ENCODE measurements at regions not wholly inside any gene's neighbourhood (a gene's known extent, or its start where the extent isn't known, plus 50 kb on each side); places are given as distances from the start of the nearest gene placed in this dataset.

GRCh38 chr10:130453721-130454542 is 317.7 kb downstream of the GLRX3 start:
- H3K4me3 ChIP-seq (ENCODE audit: control insufficient read depth in 1 of 7, extremely low read depth in 1 of 7, insufficient read depth in 4 of 7, low read depth in 2 of 7, low read length in 6 of 7): no peak overlapping the region
- no peak overlapping the region for H3K27ac ChIP-seq (ENCODE audit: insufficient read depth in 1 of 2, low read depth in 1 of 2, low read length in 2 of 2, poor library complexity in 1 of 2, severe bottlenecking in 2 of 2)
- no peak for DNase-seq
- no peaks in the 10 kb centered on the region for H3K4me1 ChIP-seq (ENCODE audit: control extremely low read depth in 1 of 4, control insufficient read depth in 4 of 4, insufficient read depth in 4 of 4, low read length in 3 of 4)
- H3K27me3 ChIP-seq (replicated peaks in 2 of 5; ENCODE audit: control insufficient read depth in 4 of 5, insufficient read depth in 5 of 5, low read length in 4 of 5): peaks cover 0 to 3% (median 0%) of the 10 kb centered on the region in 5 experiments
- WGBS (ENCODE audit: insufficient coverage): 81% methylated on average over 17 of the region's 17 CpGs
- no peaks in the 10 kb centered on the region for H3K36me3 ChIP-seq (ENCODE audit: control insufficient read depth in 4 of 4, insufficient read depth in 4 of 4, low read length in 3 of 4)
- CTCF ChIA-PET: no interaction called here
- POLR2A ChIA-PET: no interaction called here
- H3K9me3 ChIP-seq (ENCODE audit: control extremely low read depth in 1 of 5, control insufficient read depth in 4 of 5, insufficient read depth in 2 of 5, low read depth in 1 of 5, low read length in 4 of 5): no peaks in the 10 kb centered on the region

- ChIA-PET POLR2A (no interaction called here), CTCF (no interaction called here)
- Histone ChIP-seq H3K27ac (ENCODE audit: insufficient read depth in 1 of 2, low read depth in 1 of 2, low read length in 2 of 2, poor library complexity in 1 of 2, severe bottlenecking in 2 of 2) (no peak overlapping the region), H3K27me3 (replicated peaks in 2 of 5; ENCODE audit: control insufficient read depth in 4 of 5, insufficient read depth in 5 of 5, low read length in 4 of 5) (peaks cover 0 to 3% (median 0%) of the 10 kb centered on the region in 5 experiments), H3K4me1 (ENCODE audit: control extremely low read depth in 1 of 4, control insufficient read depth in 4 of 4, insufficient read depth in 4 of 4, low read length in 3 of 4) (no peaks in the 10 kb centered on the region), H3K9me3 (ENCODE audit: control extremely low read depth in 1 of 5, control insufficient read depth in 4 of 5, insufficient read depth in 2 of 5, low read depth in 1 of 5, low read length in 4 of 5) (no peaks in the 10 kb centered on the region), H3K4me3 (ENCODE audit: control insufficient read depth in 1 of 7, extremely low read depth in 1 of 7, insufficient read depth in 4 of 7, low read depth in 2 of 7, low read length in 6 of 7) (no peak overlapping the region), H3K36me3 (ENCODE audit: control insufficient read depth in 4 of 4, insufficient read depth in 4 of 4, low read length in 3 of 4) (no peaks in the 10 kb centered on the region)
- WGBS (ENCODE audit: insufficient coverage): 97% methylated on average over 6 of the region's 7 CpGs
- no peak for DNase-seq
Measured at GRCh38 chr10:130454543-130455000, 318.4 kb downstream of the GLRX3 start.

DNA sequence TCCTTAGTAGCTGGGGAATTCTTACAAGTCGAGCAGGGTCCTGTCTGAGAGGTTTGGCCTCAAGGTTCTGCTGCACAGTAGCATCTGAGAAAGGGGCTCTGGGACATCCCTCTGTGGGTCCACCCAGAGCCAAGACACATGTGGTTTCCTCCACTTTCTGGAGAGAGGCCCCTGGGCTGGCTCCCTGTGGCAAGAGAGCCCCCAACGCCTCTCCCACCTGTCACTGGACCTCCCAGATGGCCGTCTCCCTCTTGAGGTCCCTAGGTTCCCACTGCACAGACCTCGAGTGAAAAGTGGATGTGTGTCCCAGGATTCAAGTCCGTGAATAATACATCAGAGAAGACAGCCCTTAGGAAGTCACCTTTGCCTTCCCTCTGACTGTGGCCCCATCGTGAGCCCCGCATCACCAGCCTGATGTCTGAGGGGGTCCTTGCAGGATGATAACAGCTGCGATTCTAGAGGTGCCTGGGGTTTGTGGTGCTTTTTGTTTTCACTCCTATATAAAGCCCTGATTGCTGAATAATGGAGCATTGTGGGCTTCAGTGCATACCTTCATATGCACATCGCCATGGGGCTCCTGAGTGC is 319.0 kb downstream of the GLRX3 start:
- ChIA-PET POLR2A (no interaction called here), CTCF (no interaction called here)
- Histone ChIP-seq H3K27ac (ENCODE audit: insufficient read depth in 1 of 2, low read depth in 1 of 2, low read length in 2 of 2, poor library complexity in 1 of 2, severe bottlenecking in 2 of 2) (no peak overlapping the region), H3K27me3 (replicated peaks in 2 of 5; ENCODE audit: control insufficient read depth in 4 of 5, insufficient read depth in 5 of 5, low read length in 4 of 5) (peaks cover 0 to 3% (median 0%) of the 10 kb centered on the region in 5 experiments), H3K9me3 (ENCODE audit: control extremely low read depth in 1 of 5, control insufficient read depth in 4 of 5, insufficient read depth in 2 of 5, low read depth in 1 of 5, low read length in 4 of 5) (no peaks in the 10 kb centered on the region), H3K4me3 (ENCODE audit: control insufficient read depth in 1 of 7, extremely low read depth in 1 of 7, insufficient read depth in 4 of 7, low read depth in 2 of 7, low read length in 6 of 7) (no peak overlapping the region), H3K4me1 (ENCODE audit: control extremely low read depth in 1 of 4, control insufficient read depth in 4 of 4, insufficient read depth in 4 of 4, low read length in 3 of 4) (no peaks in the 10 kb centered on the region), H3K36me3 (ENCODE audit: control insufficient read depth in 4 of 4, insufficient read depth in 4 of 4, low read length in 3 of 4) (no peaks in the 10 kb centered on the region)
- no peak for DNase-seq
- WGBS (ENCODE audit: insufficient coverage): 93% methylated on average over 9 of the region's 9 CpGs

GRCh38 chr10:130455791-130456190 is 319.6 kb downstream of the GLRX3 start:
- Histone ChIP-seq H3K27me3 (replicated peaks in 2 of 5; ENCODE audit: control insufficient read depth in 4 of 5, insufficient read depth in 5 of 5, low read length in 4 of 5) (peaks cover 0 to 3% (median 0%) of the 10 kb centered on the region in 5 experiments), H3K4me1 (ENCODE audit: control extremely low read depth in 1 of 4, control insufficient read depth in 4 of 4, insufficient read depth in 4 of 4, low read length in 3 of 4) (no peaks in the 10 kb centered on the region), H3K27ac (ENCODE audit: insufficient read depth in 1 of 2, low read depth in 1 of 2, low read length in 2 of 2, poor library complexity in 1 of 2, severe bottlenecking in 2 of 2) (no peak overlapping the region), H3K4me3 (ENCODE audit: control insufficient read depth in 1 of 7, extremely low read depth in 1 of 7, insufficient read depth in 4 of 7, low read depth in 2 of 7, low read length in 6 of 7) (no peak overlapping the region), H3K9me3 (ENCODE audit: control extremely low read depth in 1 of 5, control insufficient read depth in 4 of 5, insufficient read depth in 2 of 5, low read depth in 1 of 5, low read length in 4 of 5) (no peaks in the 10 kb centered on the region), H3K36me3 (ENCODE audit: control insufficient read depth in 4 of 4, insufficient read depth in 4 of 4, low read length in 3 of 4) (no peaks in the 10 kb centered on the region)
- ChIA-PET POLR2A (no interaction called here), CTCF (no interaction called here)
- no peak for DNase-seq
- WGBS (ENCODE audit: insufficient coverage): 93% methylated on average over 6 of the region's 7 CpGs

DNA sequence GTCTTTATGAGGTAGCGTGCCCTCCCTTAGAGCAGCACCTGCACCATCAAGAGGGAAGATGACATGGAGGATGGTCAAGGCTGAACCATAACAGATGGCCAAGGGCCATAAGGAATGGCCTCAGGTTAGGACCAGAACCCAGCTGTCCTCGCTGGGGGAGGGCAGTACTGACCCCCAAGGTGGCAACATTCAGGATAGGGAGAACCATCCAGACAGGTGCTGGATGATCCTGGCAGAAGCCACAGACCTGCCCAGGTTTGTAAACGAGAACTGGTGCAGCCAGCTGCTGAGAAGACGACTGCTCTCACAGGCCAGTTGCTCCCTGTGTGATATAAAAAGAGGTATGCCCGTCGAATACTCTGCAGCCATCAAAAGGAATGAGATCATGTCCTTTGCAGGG is 320.4 kb downstream of the GLRX3 start:
- CTCF ChIA-PET: no interaction called here
- no peak overlapping the region for H3K27ac ChIP-seq (ENCODE audit: insufficient read depth in 1 of 2, low read depth in 1 of 2, low read length in 2 of 2, poor library complexity in 1 of 2, severe bottlenecking in 2 of 2)
- POLR2A ChIA-PET: no interaction called here
- H3K4me3 ChIP-seq (ENCODE audit: control insufficient read depth in 1 of 7, extremely low read depth in 1 of 7, insufficient read depth in 4 of 7, low read depth in 2 of 7, low read length in 6 of 7): no peak overlapping the region
- H3K9me3 ChIP-seq (ENCODE audit: control extremely low read depth in 1 of 5, control insufficient read depth in 4 of 5, insufficient read depth in 2 of 5, low read depth in 1 of 5, low read length in 4 of 5): no peaks in the 10 kb centered on the region
- DNase-seq: no peak
- no peaks in the 10 kb centered on the region for H3K4me1 ChIP-seq (ENCODE audit: control extremely low read depth in 1 of 4, control insufficient read depth in 4 of 4, insufficient read depth in 4 of 4, low read length in 3 of 4)
- no peaks in the 10 kb centered on the region for H3K36me3 ChIP-seq (ENCODE audit: control insufficient read depth in 4 of 4, insufficient read depth in 4 of 4, low read length in 3 of 4)
- peaks cover 0 to 3% (median 0%) of the 10 kb centered on the region in 5 experiments for H3K27me3 ChIP-seq (replicated peaks in 2 of 5; ENCODE audit: control insufficient read depth in 4 of 5, insufficient read depth in 5 of 5, low read length in 4 of 5)
- WGBS (ENCODE audit: insufficient coverage): 84% methylated on average over 3 of the region's 6 CpGs

DNA sequence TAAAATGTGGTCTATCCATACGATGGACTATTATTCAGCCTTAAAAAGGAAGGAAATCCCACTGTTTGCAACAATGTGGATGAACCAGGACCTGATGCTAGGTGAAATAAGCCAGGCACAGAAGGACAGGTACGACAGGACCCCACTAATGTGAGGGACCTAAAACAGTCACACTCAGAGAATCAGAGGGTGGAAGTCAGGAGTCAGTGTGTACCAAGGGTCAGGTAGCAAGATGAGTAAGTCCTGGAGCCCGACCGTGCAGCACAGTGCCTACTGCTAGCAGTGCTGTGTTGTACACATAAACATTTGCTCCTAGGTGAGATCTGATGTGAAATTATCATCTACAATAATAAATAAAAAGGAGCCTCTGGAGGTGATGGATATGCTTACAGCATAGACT is 322.3 kb downstream of the GLRX3 start:
- no peak overlapping the region for H3K27ac ChIP-seq (ENCODE audit: insufficient read depth in 1 of 2, low read depth in 1 of 2, low read length in 2 of 2, poor library complexity in 1 of 2, severe bottlenecking in 2 of 2)
- H3K9me3 ChIP-seq (ENCODE audit: control extremely low read depth in 1 of 5, control insufficient read depth in 4 of 5, insufficient read depth in 2 of 5, low read depth in 1 of 5, low read length in 4 of 5): no peaks in the 10 kb centered on the region
- peaks cover 0 to 3% (median 0%) of the 10 kb centered on the region in 5 experiments for H3K27me3 ChIP-seq (replicated peaks in 2 of 5; ENCODE audit: control insufficient read depth in 4 of 5, insufficient read depth in 5 of 5, low read length in 4 of 5)
- 87% methylated on average over 2 of the region's 4 CpGs for WGBS (ENCODE audit: insufficient coverage)
- no peaks in the 10 kb centered on the region for H3K36me3 ChIP-seq (ENCODE audit: control insufficient read depth in 4 of 4, insufficient read depth in 4 of 4, low read length in 3 of 4)
- POLR2A ChIA-PET: no interaction called here
- H3K4me3 ChIP-seq (ENCODE audit: control insufficient read depth in 1 of 7, extremely low read depth in 1 of 7, insufficient read depth in 4 of 7, low read depth in 2 of 7, low read length in 6 of 7): no peak overlapping the region
- DNase-seq: no peak
- CTCF ChIA-PET: no interaction called here
- H3K4me1 ChIP-seq (ENCODE audit: control extremely low read depth in 1 of 4, control insufficient read depth in 4 of 4, insufficient read depth in 4 of 4, low read length in 3 of 4): no peaks in the 10 kb centered on the region

GRCh38 chr10:130459011-130459410 is 322.8 kb downstream of the GLRX3 start:
- DNase-seq: no peak
- ChIA-PET CTCF (no interaction called here), POLR2A (no interaction called here)
- H3K27ac ChIP-seq (ENCODE audit: insufficient read depth in 1 of 2, low read depth in 1 of 2, low read length in 2 of 2, poor library complexity in 1 of 2, severe bottlenecking in 2 of 2): no peak overlapping the region
- no peaks in the 10 kb centered on the region for H3K36me3 ChIP-seq (ENCODE audit: control insufficient read depth in 4 of 4, insufficient read depth in 4 of 4, low read length in 3 of 4)
- H3K4me3 ChIP-seq (ENCODE audit: control insufficient read depth in 1 of 7, extremely low read depth in 1 of 7, insufficient read depth in 4 of 7, low read depth in 2 of 7, low read length in 6 of 7): no peak overlapping the region
- peaks cover 0 to 3% (median 0%) of the 10 kb centered on the region in 5 experiments for H3K27me3 ChIP-seq (replicated peaks in 2 of 5; ENCODE audit: control insufficient read depth in 4 of 5, insufficient read depth in 5 of 5, low read length in 4 of 5)
- no peaks in the 10 kb centered on the region for H3K9me3 ChIP-seq (ENCODE audit: control extremely low read depth in 1 of 5, control insufficient read depth in 4 of 5, insufficient read depth in 2 of 5, low read depth in 1 of 5, low read length in 4 of 5)
- H3K4me1 ChIP-seq (ENCODE audit: control extremely low read depth in 1 of 4, control insufficient read depth in 4 of 4, insufficient read depth in 4 of 4, low read length in 3 of 4): no peaks in the 10 kb centered on the region
- WGBS (ENCODE audit: insufficient coverage): no CpG with 5 or more reads among the region's 4 CpGs
